Memory B cell (primary cell): ENCODE measurements at regions not wholly inside any gene's neighbourhood (a gene's known extent, or its start where the extent isn't known, plus 50 kb on each side); places are given as distances from the start of the nearest gene placed in this dataset.

Experiments used
- ATAC-seq: fragments of 150-1000 bp; cut with Tn5 transposase; 2 replicates; pipeline ENCODE4 v1.10.0; 2021; ENCODE audit warnings: low read depth, mild to moderate bottlenecking, moderate library complexity
- DNase-seq, 2 donors: peaks; one replicate each; pipeline ENCODE4 v3.0.0; 2022; ENCODE audit warnings: low spot score in 2 of 2
- H3K27ac Mint-ChIP-seq: one replicate; pipeline ENCODE4 v1.8.0; 2022; ENCODE audit warnings: mild to moderate bottlenecking, moderate library complexity, mixed read lengths
- H3K27me3 Mint-ChIP-seq: one replicate; pipeline ENCODE4 v1.8.0; 2022; ENCODE audit warnings: mixed read lengths
- H3K36me3 Mint-ChIP-seq: one replicate; pipeline ENCODE4 v1.8.0; 2022; ENCODE audit warnings: mild to moderate bottlenecking, mixed read lengths
- H3K4me1 Mint-ChIP-seq: one replicate; pipeline ENCODE4 v1.8.0; 2022; ENCODE audit warnings: mixed read lengths
- H3K4me3 Mint-ChIP-seq: one replicate; pipeline ENCODE4 v1.8.0; 2022; ENCODE audit warnings: mild to moderate bottlenecking, moderate library complexity, mixed read lengths
- H3K9me3 Mint-ChIP-seq: one replicate; pipeline ENCODE4 v1.8.0; 2022; ENCODE audit warnings: mixed read lengths

DNA sequence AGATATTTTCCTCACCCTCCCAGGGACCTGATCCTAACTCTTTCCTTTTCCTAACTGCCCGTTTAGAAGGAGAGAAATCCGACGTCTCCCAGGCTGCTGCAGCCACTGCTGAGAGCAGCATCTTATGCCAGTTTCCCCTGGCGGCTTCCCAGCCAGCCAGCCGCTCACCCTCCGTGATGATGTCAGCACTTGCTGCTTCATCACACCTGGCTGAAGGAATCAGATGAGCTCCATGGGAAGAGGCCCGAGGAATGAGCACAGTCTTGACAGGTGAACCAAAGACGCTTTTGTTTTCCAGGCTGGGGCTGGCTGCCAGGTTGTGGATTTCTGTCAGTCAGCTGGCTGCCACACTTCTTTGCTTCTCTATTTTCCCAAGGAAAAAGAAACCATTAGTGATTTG lies 445.1 kb upstream of the RBMS3 start:
- DNase-seq (no peak), ATAC-seq (no peak)
- no peaks in the 10 kb centered on the region for H3K27me3 Mint-ChIP-seq
- H3K9me3 Mint-ChIP-seq = peaks cover 2% of the 10 kb centered on the region
- H3K4me3 Mint-ChIP-seq = no peak overlapping the region
- H3K36me3 Mint-ChIP-seq = no peaks in the 10 kb centered on the region
- no peaks in the 10 kb centered on the region for H3K4me1 Mint-ChIP-seq
- H3K27ac Mint-ChIP-seq = no peak overlapping the region

DNA sequence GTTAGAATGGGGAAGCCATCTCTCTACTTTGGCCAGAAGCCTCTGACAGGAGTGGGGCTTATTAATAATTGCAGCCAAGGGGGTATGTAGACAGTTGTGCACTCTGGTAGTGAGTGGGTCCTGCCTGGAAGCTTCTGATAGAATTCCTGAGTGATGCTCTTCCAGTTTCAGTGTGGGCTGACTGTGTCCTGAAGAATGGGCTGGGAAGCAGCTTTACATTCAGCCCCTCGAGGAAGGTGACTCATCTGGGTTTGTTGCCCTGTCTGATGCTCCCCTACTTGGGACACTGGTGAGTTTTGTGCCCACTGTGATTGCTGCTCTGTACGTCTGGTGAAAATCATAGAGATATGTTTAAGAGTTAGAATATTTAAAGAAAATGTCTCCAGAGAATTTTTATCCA lies 444.7 kb upstream of the RBMS3 start:
- H3K4me1 Mint-ChIP-seq = no peaks in the 10 kb centered on the region
- ATAC-seq = no peak

DNA sequence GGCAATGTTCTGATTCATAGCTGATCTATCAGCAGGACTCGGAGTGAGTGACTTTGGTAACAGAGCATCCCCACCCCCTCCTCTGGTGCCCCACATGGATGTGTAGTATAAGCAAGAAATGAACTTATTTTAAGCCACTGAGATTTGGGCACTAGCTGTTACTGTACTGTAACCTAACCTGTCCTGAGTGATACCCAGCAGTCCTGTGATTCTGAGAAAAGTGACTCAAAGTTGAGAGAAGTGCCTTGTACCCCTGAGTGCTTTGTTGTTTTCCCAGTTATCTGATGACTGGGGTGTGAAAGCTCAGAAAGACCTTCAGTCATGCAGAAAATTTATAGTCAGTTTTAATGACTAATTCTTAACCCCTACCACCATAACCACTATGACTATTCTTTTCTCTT lies 439.9 kb upstream of the RBMS3 start:
- no peak for ATAC-seq
- Mint-ChIP-seq H3K4me3 (no peak overlapping the region), H3K27ac (no peak overlapping the region), H3K27me3 (no peaks in the 10 kb centered on the region), H3K4me1 (peaks cover 3% of the 10 kb centered on the region), H3K9me3 (peaks cover 3% of the 10 kb centered on the region), H3K36me3 (no peaks in the 10 kb centered on the region)
- DNase-seq = no peak

More for the DNA sequence above, 444.7 kb upstream of the RBMS3 start:
- no peaks in the 10 kb centered on the region for H3K27me3 Mint-ChIP-seq
- no peak for DNase-seq
- no peak overlapping the region for H3K4me3 Mint-ChIP-seq
- peaks cover 2% of the 10 kb centered on the region for H3K9me3 Mint-ChIP-seq
- H3K36me3 Mint-ChIP-seq = no peaks in the 10 kb centered on the region
- no peak overlapping the region for H3K27ac Mint-ChIP-seq

- Mint-ChIP-seq H3K9me3 (peaks cover 3% of the 10 kb centered on the region), H3K27ac (no peak overlapping the region), H3K4me3 (no peak overlapping the region), H3K36me3 (no peaks in the 10 kb centered on the region), H3K27me3 (no peaks in the 10 kb centered on the region), H3K4me1 (peaks cover 3% of the 10 kb centered on the region)
- DNase-seq = no peak
- no peak for ATAC-seq
Observed at GRCh38 chr3:28841441-28841840, 439.4 kb upstream of the RBMS3 start.

DNA sequence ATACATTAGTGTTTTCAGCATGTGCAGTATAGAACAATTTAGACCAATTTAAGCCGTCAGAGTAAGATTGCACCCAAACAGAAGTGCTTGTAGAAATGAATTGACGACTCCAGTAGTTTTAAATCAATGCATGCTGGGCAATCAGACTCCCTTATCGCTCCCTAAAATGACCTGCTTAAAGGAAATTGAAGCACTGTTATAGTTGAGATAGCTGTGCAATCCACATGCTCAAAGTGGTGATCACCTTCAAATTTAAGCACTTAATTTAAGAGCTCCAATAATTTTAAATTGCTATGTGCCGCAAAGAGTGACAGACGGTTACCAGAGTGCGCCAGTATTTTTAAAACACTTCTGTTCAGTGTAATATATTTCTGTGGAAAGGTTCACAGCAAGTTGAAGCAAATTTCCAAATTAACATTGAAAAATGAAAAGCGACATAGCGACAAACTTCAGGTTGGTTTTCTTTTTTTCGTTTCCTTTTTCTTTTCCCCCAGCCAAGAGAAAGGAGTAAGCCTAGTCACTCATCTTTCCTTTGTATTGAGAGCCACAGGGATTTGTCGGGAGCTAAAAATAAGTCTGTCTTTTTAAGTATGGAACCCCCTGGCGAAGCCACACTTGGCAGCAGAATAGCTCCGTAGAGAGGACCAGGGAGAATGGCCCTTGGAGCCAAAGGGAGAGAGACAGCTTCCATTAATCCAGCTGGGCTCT lies 436.4 kb upstream of the RBMS3 start:
- ATAC-seq = no peak
- Mint-ChIP-seq H3K4me3 (no peak overlapping the region), H3K9me3 (peaks cover 3% of the 10 kb centered on the region), H3K27ac (no peak overlapping the region), H3K27me3 (no peaks in the 10 kb centered on the region), H3K36me3 (no peaks in the 10 kb centered on the region), H3K4me1 (peaks cover 3% of the 10 kb centered on the region)
- DNase-seq = no peak

DNA sequence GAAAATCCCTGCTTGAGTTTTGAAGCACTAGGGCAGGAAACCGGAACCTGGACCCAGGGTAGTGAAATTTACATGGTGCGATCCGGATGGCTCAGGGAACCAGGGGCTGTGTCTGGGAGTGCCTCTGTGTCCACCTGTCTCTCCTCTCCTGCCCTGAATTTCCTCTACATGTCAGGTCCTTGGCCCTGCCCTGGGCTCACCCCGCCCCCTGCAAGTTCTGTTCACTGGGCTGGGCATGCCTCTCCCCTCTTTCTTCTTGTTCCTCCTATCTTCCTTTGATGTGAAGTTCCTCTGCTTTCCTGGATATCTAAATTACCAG lies 435.9 kb upstream of the RBMS3 start:
- Mint-ChIP-seq H3K4me3 (no peak overlapping the region), H3K4me1 (peaks cover 3% of the 10 kb centered on the region), H3K27ac (no peak overlapping the region), H3K9me3 (peaks cover 3% of the 10 kb centered on the region), H3K27me3 (no peaks in the 10 kb centered on the region), H3K36me3 (no peaks in the 10 kb centered on the region)
- no peak for DNase-seq
- no peak for ATAC-seq

DNA sequence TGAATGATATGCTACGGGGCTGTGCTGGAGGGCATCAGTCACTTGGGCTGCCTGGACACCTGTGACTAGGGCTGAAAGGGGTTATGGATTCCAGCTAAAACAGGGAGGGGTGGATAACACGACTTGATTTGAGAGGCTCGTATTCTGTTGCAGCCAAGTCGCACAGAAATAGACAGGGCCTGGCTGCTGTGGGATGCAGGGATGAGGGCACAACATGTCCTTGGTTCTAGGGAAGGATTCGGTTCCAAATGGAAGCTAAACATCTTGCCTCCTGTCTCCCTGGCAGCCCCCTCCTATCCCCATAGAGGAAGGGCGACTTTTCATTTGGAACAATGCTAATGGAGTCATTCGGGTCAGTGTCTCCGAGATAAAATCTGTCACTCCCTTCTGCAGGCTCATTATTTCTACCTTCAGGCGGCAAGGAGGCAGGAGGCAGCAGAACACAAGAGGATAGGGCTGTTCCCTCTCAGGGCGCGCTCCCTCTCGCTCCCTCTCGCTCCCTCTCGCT lies 433.8 kb upstream of the RBMS3 start:
- no peak overlapping the region for H3K27ac Mint-ChIP-seq
- no peak for DNase-seq
- H3K36me3 Mint-ChIP-seq = no peaks in the 10 kb centered on the region
- peaks cover 3% of the 10 kb centered on the region for H3K4me1 Mint-ChIP-seq
- H3K9me3 Mint-ChIP-seq = peaks cover 3% of the 10 kb centered on the region
- ATAC-seq = no peak
- no peak overlapping the region for H3K4me3 Mint-ChIP-seq
- no peaks in the 10 kb centered on the region for H3K27me3 Mint-ChIP-seq

DNA sequence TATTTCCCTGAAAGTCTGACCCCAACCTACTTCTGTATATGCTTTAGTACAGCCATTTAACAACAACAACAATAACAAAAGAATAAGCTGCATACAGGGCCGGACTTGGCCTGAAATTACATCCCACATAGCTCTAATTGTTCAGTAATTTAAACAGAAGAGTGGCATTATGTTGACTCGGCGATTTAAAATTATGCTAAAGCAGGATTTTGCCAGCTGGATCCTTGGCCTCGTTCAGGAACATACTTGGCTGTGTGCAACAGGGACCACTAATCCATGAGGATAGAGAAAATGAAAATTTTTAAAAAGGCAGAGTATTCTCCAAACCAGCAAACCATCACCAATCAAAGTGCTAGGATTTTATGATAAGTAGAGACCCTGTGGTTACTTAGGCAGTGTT lies 433.1 kb upstream of the RBMS3 start:
- Mint-ChIP-seq H3K4me3 (no peak overlapping the region), H3K27ac (no peak overlapping the region), H3K36me3 (no peaks in the 10 kb centered on the region), H3K4me1 (no peaks in the 10 kb centered on the region), H3K9me3 (peaks cover 3% of the 10 kb centered on the region), H3K27me3 (no peaks in the 10 kb centered on the region)
- ATAC-seq (no peak), DNase-seq (no peak)

DNA sequence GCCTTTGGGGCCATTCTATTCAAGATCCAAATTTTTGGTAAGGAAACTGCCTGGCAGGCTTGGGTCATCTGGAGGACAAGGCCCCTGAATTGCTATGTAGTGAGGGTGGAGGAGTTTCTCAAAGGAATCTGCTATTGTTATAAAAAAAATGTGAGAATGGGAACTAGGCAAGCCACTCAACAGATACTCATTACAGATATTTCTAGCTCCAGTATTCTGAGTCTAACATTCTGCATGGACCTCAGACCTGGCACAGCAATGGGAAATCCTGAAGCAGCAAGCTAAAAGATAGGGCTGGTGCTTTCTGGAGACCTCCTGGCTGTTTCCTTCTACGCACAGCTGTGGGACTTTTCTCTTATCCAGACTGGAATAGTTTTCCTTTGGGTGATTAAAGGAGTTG lies 430.7 kb upstream of the RBMS3 start:
- Mint-ChIP-seq H3K4me3 (no peak overlapping the region), H3K9me3 (peaks cover under 1% of the 10 kb centered on the region), H3K4me1 (no peaks in the 10 kb centered on the region), H3K27ac (no peak overlapping the region), H3K27me3 (no peaks in the 10 kb centered on the region), H3K36me3 (no peaks in the 10 kb centered on the region)
- DNase-seq (no peak), ATAC-seq (no peak)

- Mint-ChIP-seq H3K4me1 (no peaks in the 10 kb centered on the region), H3K27me3 (no peaks in the 10 kb centered on the region), H3K27ac (no peak overlapping the region), H3K4me3 (no peak overlapping the region), H3K9me3 (no peaks in the 10 kb centered on the region), H3K36me3 (no peaks in the 10 kb centered on the region)
- DNase-seq (no peak), ATAC-seq (no peak)
Observed at GRCh38 chr3:28853830-28854229, 427.0 kb upstream of the RBMS3 start.

DNA sequence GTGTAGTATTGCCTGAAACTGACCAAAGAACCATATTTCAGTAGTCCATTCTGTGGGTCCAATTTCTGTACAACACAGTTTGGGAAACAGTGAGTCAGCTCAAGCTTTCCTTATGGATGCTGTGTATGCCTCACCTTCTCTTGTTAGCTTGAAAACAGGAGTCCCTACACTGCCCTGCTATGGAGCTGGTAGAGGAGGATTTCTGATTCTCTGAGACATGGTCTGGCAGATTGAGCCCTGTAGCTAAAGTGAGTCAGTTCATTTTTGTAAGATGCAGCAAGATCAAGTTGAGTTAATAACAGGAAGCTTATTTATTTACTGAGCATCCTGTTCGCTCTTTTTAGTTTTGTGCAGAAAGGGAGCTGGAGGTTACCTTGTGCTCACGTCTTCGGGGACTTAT lies 424.1 kb upstream of the RBMS3 start:
- H3K4me1 Mint-ChIP-seq = no peaks in the 10 kb centered on the region
- no peak overlapping the region for H3K4me3 Mint-ChIP-seq
- no peak for ATAC-seq
- no peak overlapping the region for H3K27ac Mint-ChIP-seq
- peaks cover 1% of the 10 kb centered on the region for H3K9me3 Mint-ChIP-seq
- no peaks in the 10 kb centered on the region for H3K36me3 Mint-ChIP-seq
- no peaks in the 10 kb centered on the region for H3K27me3 Mint-ChIP-seq
- DNase-seq = no peak

DNA sequence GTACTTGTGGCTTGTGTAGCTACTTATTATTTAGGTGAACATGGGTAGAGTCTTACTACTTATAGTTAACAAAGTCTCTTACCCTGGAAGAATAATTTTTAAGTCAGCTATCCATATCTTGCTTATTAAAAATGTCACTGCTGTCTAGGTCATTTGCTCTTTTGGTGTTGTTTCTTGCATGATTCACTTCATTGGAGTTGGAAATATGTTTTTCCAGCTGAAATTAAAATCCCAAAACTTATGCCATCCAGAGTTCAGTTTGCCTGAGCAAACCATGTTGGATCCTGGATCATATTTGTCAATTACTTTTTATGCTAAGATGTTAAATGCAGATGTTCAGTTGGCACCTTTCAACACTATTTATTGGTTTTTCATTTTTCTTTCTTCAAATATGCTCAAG lies 421.0 kb upstream of the RBMS3 start:
- ATAC-seq (no peak), DNase-seq (no peak)
- no peaks in the 10 kb centered on the region for H3K4me1 Mint-ChIP-seq
- peaks cover 2% of the 10 kb centered on the region for H3K9me3 Mint-ChIP-seq
- no peaks in the 10 kb centered on the region for H3K36me3 Mint-ChIP-seq
- no peak overlapping the region for H3K4me3 Mint-ChIP-seq
- H3K27ac Mint-ChIP-seq = no peak overlapping the region
- H3K27me3 Mint-ChIP-seq = no peaks in the 10 kb centered on the region

- no peak overlapping the region for H3K4me3 Mint-ChIP-seq
- no peak for DNase-seq
- no peaks in the 10 kb centered on the region for H3K36me3 Mint-ChIP-seq
- peaks cover 3% of the 10 kb centered on the region for H3K9me3 Mint-ChIP-seq
- H3K27me3 Mint-ChIP-seq = no peaks in the 10 kb centered on the region
- ATAC-seq = no peak
- no peaks in the 10 kb centered on the region for H3K4me1 Mint-ChIP-seq
- H3K27ac Mint-ChIP-seq = no peak overlapping the region
Observed at GRCh38 chr3:28860307-28860706, 420.6 kb upstream of the RBMS3 start.

GRCh38 chr3:28863186-28863585 lies 417.7 kb upstream of the RBMS3 start:
- Mint-ChIP-seq H3K4me1 (no peaks in the 10 kb centered on the region), H3K36me3 (no peaks in the 10 kb centered on the region), H3K27me3 (no peaks in the 10 kb centered on the region), H3K9me3 (peaks cover 7% of the 10 kb centered on the region), H3K4me3 (no peak overlapping the region), H3K27ac (no peak overlapping the region)
- no peak for DNase-seq
- ATAC-seq = no peak

DNA sequence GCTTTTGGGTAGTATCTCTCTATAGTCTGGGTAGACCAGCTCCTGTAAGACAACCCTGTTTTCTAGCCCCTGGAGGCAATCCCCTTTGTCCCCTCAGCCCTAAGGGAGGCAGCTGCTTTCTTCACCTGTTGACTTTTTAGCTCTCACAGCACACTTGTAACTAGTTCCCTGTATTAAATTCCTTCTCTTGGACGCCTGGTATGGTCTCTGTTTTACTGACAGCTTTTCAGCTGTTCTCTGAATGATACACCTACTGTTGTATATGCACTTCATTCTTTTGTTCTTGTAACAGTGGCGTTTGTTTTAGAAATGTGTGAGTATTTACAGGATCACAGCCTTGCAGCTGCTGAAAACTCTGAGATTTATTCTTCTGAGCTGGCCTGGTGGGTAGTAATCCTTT lies 413.0 kb upstream of the RBMS3 start:
- Mint-ChIP-seq H3K9me3 (peaks cover 6% of the 10 kb centered on the region), H3K4me3 (no peak overlapping the region), H3K27ac (no peak overlapping the region), H3K36me3 (no peaks in the 10 kb centered on the region), H3K27me3 (no peaks in the 10 kb centered on the region), H3K4me1 (no peaks in the 10 kb centered on the region)
- DNase-seq (no peak), ATAC-seq (no peak)
